K562 (cell line): ENCODE measurements at regions not wholly inside any gene's neighbourhood (a gene's known extent, or its start where the extent isn't known, plus 50 kb on each side); places are given as distances from the start of the nearest gene placed in this dataset.

Experiments
- ATF6 ChIP-seq: sonication (generic); formaldehyde crosslinking; IDR thresholded peaks from 2 replicates; pipeline ENCODE4 v1.4.0; 2020; ENCODE audit warnings: mild to moderate bottlenecking, missing genetic modification reagents
- GATA2 ChIP-seq: sonication (generic); formaldehyde crosslinking; IDR thresholded peaks from 2 replicates; pipeline ENCODE4 v1.4.0; 2020; ENCODE audit warnings: mild to moderate bottlenecking, missing genetic modification reagents
- JUND ChIP-seq, 2 experiments: IDR thresholded peaks; 2 replicates in 1 of 2; 3 replicates in 1 of 2; pipeline ENCODE4 v1.6.1; 2011; ENCODE audit warnings: borderline replicate concordance in 2 of 2, low read depth in 2 of 2, low read length in 2 of 2, improper control_type of control experiment in 1 of 2, missing biosample characterization in 1 of 2, missing genetic modification characterization in 1 of 2, missing genetic modification reagents in 1 of 2
- POLR2A ChIP-seq: fragments of 450-650 bp; conservative IDR thresholded peaks from 2 replicates; pipeline ENCODE4 v1.6.1; 2016
- RAD21 ChIP-seq, 2 experiments: fragments of 250-450 bp in 1 of 2; fragments of 450-650 bp in 1 of 2; sonication (Bioruptor Pico) in 1 of 2; formaldehyde crosslinking in 1 of 2; IDR thresholded peaks in 1 of 2; conservative IDR thresholded peaks in 1 of 2; 2 replicates each; pipeline versions ENCODE4 v1.4.0 to v1.8.0; 2020 to 2022; ENCODE audit warnings: mild to moderate bottlenecking in 2 of 2, moderate library complexity in 1 of 2
- SREBF2 ChIP-seq: sonication (generic); formaldehyde crosslinking; IDR thresholded peaks from 2 replicates; pipeline ENCODE4 v1.4.0; 2020; ENCODE audit warnings: mild to moderate bottlenecking, missing genetic modification reagents
- ZNF347 ChIP-seq: fragments of 450-650 bp; formaldehyde crosslinking; IDR thresholded peaks from 2 replicates; pipeline ENCODE4 v1.4.0; 2020; ENCODE audit warnings: low read depth, mild to moderate bottlenecking, moderate library complexity
- ZNF830 ChIP-seq: fragments of 250-450 bp; sonication (Bioruptor Pico); IDR thresholded peaks from 2 replicates; pipeline ENCODE4 v1.5.0; 2021; ENCODE audit warnings: mild to moderate bottlenecking

- no peak for TF ChIP-seq SREBF2
- TF ChIP-seq GATA2 (CRISPR knock-in tag) = no peak
- no peak for TF ChIP-seq ATF6 (CRISPR knock-in tag)
- no peak for TF ChIP-seq JUND (IDR thresholded peaks at IDR 0.05; ENCODE audit: borderline replicate concordance, low read depth, low read length)
- TF ChIP-seq JUND (tag; IDR thresholded peaks at IDR 0.05; ENCODE audit: borderline replicate concordance, low read depth, low read length) = no peak
- no peak for TF ChIP-seq RAD21 (CRISPR knock-in tag; conservative IDR thresholded peaks at IDR 0.05 in 1 of 2, IDR thresholded peaks at IDR 0.05 in 1 of 2)
- TF ChIP-seq ZNF830 (CRISPR knock-in tag) = no peak
- no peak for TF ChIP-seq POLR2A
- TF ChIP-seq ZNF347 (CRISPR knock-in tag) = no peak
Observed at GRCh38 chr15:31461375-31461774, 134.7 kb downstream of the KLF13 start.
